Testis (tissue), 2 donors: ENCODE measurements at regions not wholly inside any gene's neighbourhood (a gene's known extent, or its start where the extent isn't known, plus 50 kb on each side); places are given as distances from the start of the nearest gene placed in this dataset.

Experiments used
- POLR2A ChIP-seq: fragments of 450-650 bp; IDR thresholded peaks from one replicate; pipeline ENCODE4 v1.6.1; 2017; ENCODE audit warnings: antibody characterized with exemption, mild to moderate bottlenecking, moderate library complexity
- TF ChIP-seq, protein P1 (sequence below), 3 experiments: fragments of 450-650 bp in 2 of 3; fragments of 200-600 bp in 1 of 3; sonication (generic) in 1 of 3; IDR thresholded peaks; one replicate each; pipeline ENCODE4 v1.5.1; 2016 to 2019; ENCODE audit warnings: antibody characterized with exemption in 3 of 3, mild to moderate bottlenecking in 2 of 3, moderate library complexity in 1 of 3

DNA sequence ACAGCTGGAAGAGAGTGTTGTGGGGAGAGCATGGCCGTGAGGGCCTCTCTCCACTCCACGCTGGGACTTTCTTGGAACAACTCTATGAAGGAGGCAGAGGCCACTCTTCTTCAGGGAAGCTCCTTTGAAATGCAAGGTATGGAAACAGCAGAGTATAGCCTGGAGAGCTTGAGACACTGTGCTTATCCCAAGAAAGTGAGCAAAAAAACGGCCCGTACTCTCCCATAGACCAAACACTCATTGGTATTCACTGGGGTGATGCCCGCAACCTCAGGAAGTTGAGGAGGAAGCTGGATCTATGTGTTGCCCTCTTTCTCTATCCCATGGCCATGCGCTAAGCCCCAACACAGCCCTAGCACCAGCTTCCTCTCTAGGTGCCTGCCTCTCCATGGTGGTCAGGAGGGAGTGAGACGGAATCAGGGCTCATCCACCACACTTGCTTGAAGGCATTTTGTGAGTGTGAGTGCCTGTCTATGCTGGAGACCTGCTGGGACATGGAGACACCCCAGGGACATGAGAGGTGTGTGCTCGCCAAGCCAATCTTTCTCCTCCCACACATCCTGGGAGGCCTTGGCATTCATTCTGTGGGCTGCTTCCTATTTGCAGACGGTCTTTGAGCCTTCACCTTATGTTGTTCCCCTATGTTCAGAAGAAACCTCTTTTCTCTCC, 616.6 kb downstream of the IRX1 start:
- no peak for TF ChIP-seq POLR2A
- TF ChIP-seq, protein P1, sequence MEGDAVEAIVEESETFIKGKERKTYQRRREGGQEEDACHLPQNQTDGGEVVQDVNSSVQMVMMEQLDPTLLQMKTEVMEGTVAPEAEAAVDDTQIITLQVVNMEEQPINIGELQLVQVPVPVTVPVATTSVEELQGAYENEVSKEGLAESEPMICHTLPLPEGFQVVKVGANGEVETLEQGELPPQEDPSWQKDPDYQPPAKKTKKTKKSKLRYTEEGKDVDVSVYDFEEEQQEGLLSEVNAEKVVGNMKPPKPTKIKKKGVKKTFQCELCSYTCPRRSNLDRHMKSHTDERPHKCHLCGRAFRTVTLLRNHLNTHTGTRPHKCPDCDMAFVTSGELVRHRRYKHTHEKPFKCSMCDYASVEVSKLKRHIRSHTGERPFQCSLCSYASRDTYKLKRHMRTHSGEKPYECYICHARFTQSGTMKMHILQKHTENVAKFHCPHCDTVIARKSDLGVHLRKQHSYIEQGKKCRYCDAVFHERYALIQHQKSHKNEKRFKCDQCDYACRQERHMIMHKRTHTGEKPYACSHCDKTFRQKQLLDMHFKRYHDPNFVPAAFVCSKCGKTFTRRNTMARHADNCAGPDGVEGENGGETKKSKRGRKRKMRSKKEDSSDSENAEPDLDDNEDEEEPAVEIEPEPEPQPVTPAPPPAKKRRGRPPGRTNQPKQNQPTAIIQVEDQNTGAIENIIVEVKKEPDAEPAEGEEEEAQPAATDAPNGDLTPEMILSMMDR (IDR thresholded peaks at IDR 0.05) = no peak
